ENCODE measurements at regions not wholly inside any gene's neighbourhood (a gene's known extent, or its start where the extent isn't known, plus 50 kb on each side); places are given as distances from the start of the nearest gene placed in this dataset.

DNA sequence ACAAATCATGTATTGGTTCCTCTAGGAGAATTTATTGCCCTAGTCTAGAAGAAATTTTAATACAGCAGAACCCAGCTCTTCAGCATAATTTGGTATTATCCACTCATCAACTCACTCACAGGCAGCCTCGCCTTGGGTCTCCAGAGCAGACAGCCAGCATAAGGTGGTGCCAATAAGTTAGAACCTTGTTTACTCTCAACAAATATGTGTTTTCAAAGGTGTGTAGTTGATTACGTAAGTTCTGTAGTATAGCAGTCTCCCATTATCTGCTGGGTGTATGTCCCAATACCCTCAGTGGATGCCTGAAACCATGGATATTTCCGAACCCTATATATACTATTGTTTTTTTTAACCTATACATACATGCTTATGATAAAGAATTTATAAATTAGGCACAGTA, 522.5 kb upstream of the LRRN3 start:
- TF ChIP-seq EZH2phosphoT487 (IDR thresholded peaks at IDR 0.05; ENCODE audit: insufficient read depth, low read depth) (no peak), EZH2 (IDR thresholded peaks at IDR 0.05; ENCODE audit: insufficient read depth, poor library complexity, severe bottlenecking) (no peak)
